DOHH2 (cell line): ENCODE measurements at regions not wholly inside any gene's neighbourhood (a gene's known extent, or its start where the extent isn't known, plus 50 kb on each side); places are given as distances from the start of the nearest gene placed in this dataset.

Experiments used
- CTCF ChIP-seq: fragments of 200-600 bp; sonication (generic); IDR thresholded peaks from one replicate; pipeline ENCODE4 v1.5.1; 2014; ENCODE audit warnings: antibody characterized with exemption, mild to moderate bottlenecking, low read depth, low read length; ENCODE audit not compliant: poor library complexity, severe bottlenecking
- EZH2phosphoT487 ChIP-seq: fragments of 200-600 bp; sonication (generic); IDR thresholded peaks from 2 replicates; pipeline ENCODE4 v1.6.1; 2017; ENCODE audit warnings: borderline replicate concordance, mild to moderate bottlenecking, antibody characterized with exemption, low read length, moderate library complexity, mixed read lengths

- TF ChIP-seq CTCF (no peak), EZH2phosphoT487 (no peak)
These were observed 934.6 kb downstream of the SOCS6 start for GRCh38 chr18:71223486-71223885.
